Transverse colon (tissue), 4 donors: ENCODE measurements at regions not wholly inside any gene's neighbourhood (a gene's known extent, or its start where the extent isn't known, plus 50 kb on each side); places are given as distances from the start of the nearest gene placed in this dataset.

ENCODE experiments used
- CTCF ChIP-seq, 5 experiments: fragments of 200-600 bp in 3 of 5; fragments of 450-650 bp in 2 of 5; sonication (generic) in 3 of 5; IDR thresholded peaks; 1 replicate in 2 of 5; 2 replicates in 3 of 5; pipeline ENCODE4 v1.5.1; 2016 to 2017; ENCODE audit warnings: antibody characterized with exemption in 5 of 5, inconsistent platforms in 3 of 5, mild to moderate bottlenecking in 2 of 5, moderate library complexity in 1 of 5
- EP300 ChIP-seq: sonication (generic); formaldehyde crosslinking; IDR thresholded peaks from one replicate; pipeline ENCODE4 v1.6.1; 2017; ENCODE audit warnings: antibody characterized with exemption, low read depth
- POLR2A ChIP-seq: fragments of 450-650 bp; IDR thresholded peaks from one replicate; pipeline ENCODE4 v1.6.1; 2016; ENCODE audit warnings: antibody characterized with exemption, mild to moderate bottlenecking, moderate library complexity
- POLR2AphosphoS5 ChIP-seq, 3 donors: sonication (generic); formaldehyde crosslinking; IDR thresholded peaks; one replicate each; pipeline ENCODE4 v1.6.1; 2016; ENCODE audit warnings: antibody characterized with exemption in 3 of 3

- TF ChIP-seq CTCF (IDR thresholded peaks at IDR 0.05): no peak
- TF ChIP-seq POLR2AphosphoS5 (IDR thresholded peaks at IDR 0.05): no peak
- TF ChIP-seq POLR2A: no peak
- no peak for TF ChIP-seq EP300
These were observed 372.3 kb downstream of the TFEC start for GRCh38 chr7:115658223-115658622.
